Calu3 (cell line): ENCODE measurements at regions not wholly inside any gene's neighbourhood (a gene's known extent, or its start where the extent isn't known, plus 50 kb on each side); places are given as distances from the start of the nearest gene placed in this dataset.

Experiments used
- BruUV-seq: library from RNA; stranded (reverse); fragments of 400-500 nt; replicated peaks from 2 replicates; lab custom pipeline; 2021; lab: Mats Ljungman, UMichigan
- CTCF ChIA-PET: fragments of 300-600 bp; sonication (Branson Sonifier 250); formaldehyde crosslinking; loops from one replicate; lab custom pipeline; 2022; ENCODE audit warnings: antibody characterized with exemption; lab: Charles Lee
- DNase-seq: peaks from one replicate; pipeline ENCODE4 v3.0.0; 2022
- H3K27ac Mint-ChIP-seq: one replicate; pipeline ENCODE4 v1.8.0; 2022; ENCODE audit warnings: mixed read lengths; ENCODE audit not compliant: unreplicated experiment
- H3K27me3 Mint-ChIP-seq: one replicate; pipeline ENCODE4 v1.8.0; 2022; ENCODE audit warnings: mixed read lengths; ENCODE audit not compliant: unreplicated experiment
- H3K36me3 Mint-ChIP-seq: one replicate; pipeline ENCODE4 v1.8.0; 2022; ENCODE audit warnings: mild to moderate bottlenecking, moderate library complexity, mixed read lengths; ENCODE audit not compliant: insufficient read depth, unreplicated experiment
- H3K4me1 Mint-ChIP-seq: one replicate; pipeline ENCODE4 v1.8.0; 2022; ENCODE audit warnings: mild to moderate bottlenecking, low read depth, mixed read lengths; ENCODE audit not compliant: unreplicated experiment
- H3K4me3 Mint-ChIP-seq: one replicate; pipeline ENCODE4 v1.8.0; 2022; ENCODE audit warnings: mild to moderate bottlenecking, low read depth, moderate library complexity, mixed read lengths; ENCODE audit not compliant: unreplicated experiment
- H3K9me3 Mint-ChIP-seq: one replicate; pipeline ENCODE4 v1.8.0; 2022; ENCODE audit warnings: low read depth, mixed read lengths; ENCODE audit not compliant: unreplicated experiment
- intact Hi-C: fragments of 100-400 bp; cut with micrococcal nuclease; formaldehyde crosslinking; loops from one replicate; pipeline ENCODE4 v1.10.0; 2022; ENCODE audit not compliant: unreplicated experiment
- TF ChIP-seq, protein P1 (sequence below): fragments of 200-600 bp; IDR thresholded peaks from one replicate; pipeline ENCODE4 v1.8.0; 2022; ENCODE audit warnings: antibody characterized with exemption; ENCODE audit not compliant: unreplicated experiment

DNA sequence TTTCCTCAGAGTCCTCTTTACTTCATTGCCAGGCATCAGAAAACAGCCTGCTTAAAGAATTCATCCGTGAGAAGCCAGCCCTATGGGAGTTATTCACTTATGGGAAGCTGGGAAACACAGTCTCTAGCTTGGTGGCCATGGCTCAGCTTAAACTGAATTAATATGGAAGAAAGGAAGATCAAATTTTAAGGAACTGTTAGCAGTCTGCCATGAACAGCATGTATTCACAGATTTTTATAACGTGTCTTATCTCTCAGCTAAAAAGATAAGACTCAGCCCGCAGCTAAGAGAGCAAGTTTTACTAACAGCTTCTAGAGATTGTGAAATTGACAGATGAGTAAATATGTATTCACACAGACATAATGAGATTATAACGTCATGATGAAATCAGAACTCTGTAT is 253.7 kb upstream of the RXFP2 start:
- DNase-seq = no peak
- no TSS peak for BruUV-seq
- intact Hi-C loops = no loop called here
- TF ChIP-seq, protein P1, sequence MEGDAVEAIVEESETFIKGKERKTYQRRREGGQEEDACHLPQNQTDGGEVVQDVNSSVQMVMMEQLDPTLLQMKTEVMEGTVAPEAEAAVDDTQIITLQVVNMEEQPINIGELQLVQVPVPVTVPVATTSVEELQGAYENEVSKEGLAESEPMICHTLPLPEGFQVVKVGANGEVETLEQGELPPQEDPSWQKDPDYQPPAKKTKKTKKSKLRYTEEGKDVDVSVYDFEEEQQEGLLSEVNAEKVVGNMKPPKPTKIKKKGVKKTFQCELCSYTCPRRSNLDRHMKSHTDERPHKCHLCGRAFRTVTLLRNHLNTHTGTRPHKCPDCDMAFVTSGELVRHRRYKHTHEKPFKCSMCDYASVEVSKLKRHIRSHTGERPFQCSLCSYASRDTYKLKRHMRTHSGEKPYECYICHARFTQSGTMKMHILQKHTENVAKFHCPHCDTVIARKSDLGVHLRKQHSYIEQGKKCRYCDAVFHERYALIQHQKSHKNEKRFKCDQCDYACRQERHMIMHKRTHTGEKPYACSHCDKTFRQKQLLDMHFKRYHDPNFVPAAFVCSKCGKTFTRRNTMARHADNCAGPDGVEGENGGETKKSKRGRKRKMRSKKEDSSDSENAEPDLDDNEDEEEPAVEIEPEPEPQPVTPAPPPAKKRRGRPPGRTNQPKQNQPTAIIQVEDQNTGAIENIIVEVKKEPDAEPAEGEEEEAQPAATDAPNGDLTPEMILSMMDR = no peak
- Mint-ChIP-seq H3K4me1 (no peaks in the 10 kb centered on the region), H3K27ac (no peak overlapping the region), H3K9me3 (no peaks in the 10 kb centered on the region), H3K27me3 (no peaks in the 10 kb centered on the region), H3K36me3 (no peaks in the 10 kb centered on the region), H3K4me3 (no peak overlapping the region)
- CTCF ChIA-PET = no interaction called here

GRCh38 chr13:31495336-31495735 is 244.0 kb upstream of the RXFP2 start:
- Mint-ChIP-seq H3K4me3 (no peak overlapping the region), H3K4me1 (no peaks in the 10 kb centered on the region), H3K27ac (no peak overlapping the region), H3K9me3 (no peaks in the 10 kb centered on the region), H3K27me3 (no peaks in the 10 kb centered on the region), H3K36me3 (no peaks in the 10 kb centered on the region)
- intact Hi-C loops = no loop called here
- CTCF ChIA-PET = no interaction called here
- no peak for DNase-seq
- TF ChIP-seq, protein P1 = no peak
- no TSS peak for BruUV-seq

GRCh38 chr13:31499274-31499673 is 240.1 kb upstream of the RXFP2 start:
- no peaks in the 10 kb centered on the region for H3K36me3 Mint-ChIP-seq
- CTCF ChIA-PET = no interaction called here
- no peaks in the 10 kb centered on the region for H3K27me3 Mint-ChIP-seq
- no TSS peak for BruUV-seq
- H3K9me3 Mint-ChIP-seq = no peaks in the 10 kb centered on the region
- H3K27ac Mint-ChIP-seq = no peak overlapping the region
- intact Hi-C loops = no loop called here
- TF ChIP-seq, protein P1 = no peak
- no peaks in the 10 kb centered on the region for H3K4me1 Mint-ChIP-seq
- H3K4me3 Mint-ChIP-seq = no peak overlapping the region
- DNase-seq = no peak

DNA sequence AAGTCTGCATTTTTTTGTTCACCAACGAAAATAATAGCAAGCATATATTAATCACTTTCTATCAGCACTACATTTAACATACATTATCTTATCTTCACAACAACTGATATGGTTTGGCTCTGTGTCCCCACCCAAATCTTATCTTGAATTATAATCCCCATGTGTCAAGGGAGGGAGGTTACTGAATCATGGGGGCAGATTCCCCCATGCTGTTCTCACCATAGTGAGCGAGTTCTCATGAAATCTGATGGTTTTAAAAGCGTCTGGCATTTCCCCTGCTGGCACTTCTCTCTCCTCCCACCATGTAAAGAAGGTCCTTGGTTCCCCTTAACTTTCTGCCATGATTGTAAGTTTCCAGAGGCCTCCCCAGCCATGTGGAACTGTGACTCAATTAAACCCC is 235.7 kb upstream of the RXFP2 start:
- no peak overlapping the region for H3K27ac Mint-ChIP-seq
- CTCF ChIA-PET = no interaction called here
- no peak for DNase-seq
- TF ChIP-seq, protein P1 = no peak
- H3K9me3 Mint-ChIP-seq = no peaks in the 10 kb centered on the region
- H3K4me3 Mint-ChIP-seq = no peak overlapping the region
- intact Hi-C loops = no loop called here
- H3K36me3 Mint-ChIP-seq = no peaks in the 10 kb centered on the region
- BruUV-seq = no TSS peak
- no peaks in the 10 kb centered on the region for H3K4me1 Mint-ChIP-seq
- no peaks in the 10 kb centered on the region for H3K27me3 Mint-ChIP-seq
